ENCODE measurements at regions not wholly inside any gene's neighbourhood (a gene's known extent, or its start where the extent isn't known, plus 50 kb on each side); places are given as distances from the start of the nearest gene placed in this dataset.
"Not testable (repeated sequence)": the region's sequence is repeated elsewhere in the genome, so short reads cannot be mapped to it uniquely, and the experiment has no call there.

- H3K4me1 ChIP-seq (replicated peaks) = peaks cover 11% of the 10 kb centered on the region
- H3K4me3 ChIP-seq; H3K9me3 ChIP-seq (replicated peaks); H3K27me3 ChIP-seq (replicated peaks); H3K36me3 ChIP-seq: not testable (repeated sequence)
- peak overlapping the region; percentile 63 for H3K27ac ChIP-seq
- peak; percentile 82 to 95 for DNase-seq (ENCODE audit: low read depth in 1 of 2, low spot score in 2 of 2)
These were observed 158.3 kb downstream of the GOLGA6L22 start for GRCh38 chr15:22616976-22617375.

- not testable (repeated sequence) for H3K4me1 ChIP-seq (replicated peaks); H3K9me3 ChIP-seq (replicated peaks); H3K4me3 ChIP-seq; DNase-seq (ENCODE audit: low read depth in 1 of 2, low spot score in 2 of 2); H3K27ac ChIP-seq; H3K27me3 ChIP-seq (replicated peaks); H3K36me3 ChIP-seq
These were observed 154.7 kb upstream of the NIPA1 start for GRCh38 chr15:22631789-22632188.

- not testable (repeated sequence) for H3K4me3 ChIP-seq; H3K4me1 ChIP-seq (replicated peaks)
These were observed 146.5 kb upstream of the NIPA1 start for GRCh38 chr15:22639983-22640382.

GRCh38 chr15:22649458-22649857, 137.0 kb upstream of the NIPA1 start:
- H3K36me3 ChIP-seq; H3K4me3 ChIP-seq; H3K27ac ChIP-seq; DNase-seq (ENCODE audit: low read depth in 1 of 2, low spot score in 2 of 2); H3K27me3 ChIP-seq (replicated peaks); H3K4me1 ChIP-seq (replicated peaks); H3K9me3 ChIP-seq (replicated peaks): not testable (repeated sequence)

More at GRCh38 chr15:22639983-22640382, 146.5 kb upstream of the NIPA1 start:
- not testable (repeated sequence) for H3K9me3 ChIP-seq (replicated peaks); H3K36me3 ChIP-seq; H3K27me3 ChIP-seq (replicated peaks); DNase-seq (ENCODE audit: low read depth in 1 of 2, low spot score in 2 of 2); H3K27ac ChIP-seq

- not testable (repeated sequence) for DNase-seq (ENCODE audit: low read depth in 1 of 2, low spot score in 2 of 2); H3K4me1 ChIP-seq (replicated peaks); H3K4me3 ChIP-seq; H3K27ac ChIP-seq; H3K36me3 ChIP-seq; H3K9me3 ChIP-seq (replicated peaks); H3K27me3 ChIP-seq (replicated peaks)
These were observed 135.3 kb upstream of the NIPA1 start for GRCh38 chr15:22651179-22651578.

- peak overlapping the region; percentile 51 for H3K4me3 ChIP-seq
- peak overlapping the region; percentile 91 for H3K27ac ChIP-seq
- DNase-seq (ENCODE audit: low read depth in 1 of 2, low spot score in 2 of 2) = peak; percentile 54
- H3K36me3 ChIP-seq; H3K9me3 ChIP-seq (replicated peaks); H3K4me1 ChIP-seq (replicated peaks); H3K27me3 ChIP-seq (replicated peaks): not testable (repeated sequence)
These were observed 122.0 kb upstream of the NIPA1 start for GRCh38 chr15:22664294-22665058.

- H3K27me3 ChIP-seq (replicated peaks); H3K9me3 ChIP-seq (replicated peaks); H3K4me1 ChIP-seq (replicated peaks); H3K36me3 ChIP-seq: not testable (repeated sequence)
- Histone ChIP-seq H3K4me3 (peak overlapping the region; percentile 51), H3K27ac (peak overlapping the region; percentile 91)
- peak; percentile 62 to 80 for DNase-seq (ENCODE audit: low read depth in 1 of 2, low spot score in 2 of 2)
These were observed 121.3 kb upstream of the NIPA1 start for GRCh38 chr15:22665059-22665702.

GRCh38 chr15:22665711-22666110, 120.7 kb upstream of the NIPA1 start:
- H3K27ac ChIP-seq = peak overlapping the region; percentile 91
- H3K4me1 ChIP-seq (replicated peaks); H3K36me3 ChIP-seq; DNase-seq (ENCODE audit: low read depth in 1 of 2, low spot score in 2 of 2); H3K9me3 ChIP-seq (replicated peaks); H3K27me3 ChIP-seq (replicated peaks): not testable (repeated sequence)
- peak overlapping the region; percentile 51 for H3K4me3 ChIP-seq

- H3K27me3 ChIP-seq (replicated peaks); H3K9me3 ChIP-seq (replicated peaks); H3K36me3 ChIP-seq; H3K4me3 ChIP-seq; H3K27ac ChIP-seq; H3K4me1 ChIP-seq (replicated peaks): not testable (repeated sequence)
- peak in 1 of 2 experiments; percentile 34 for DNase-seq (ENCODE audit: low read depth in 1 of 2, low spot score in 2 of 2)
These were observed 101.7 kb upstream of the NIPA1 start for GRCh38 chr15:22684786-22685185.

GRCh38 chr15:22699881-22700280, 86.6 kb upstream of the NIPA1 start:
- not testable (repeated sequence) for H3K9me3 ChIP-seq (replicated peaks); H3K4me1 ChIP-seq (replicated peaks); DNase-seq (ENCODE audit: low read depth in 1 of 2, low spot score in 2 of 2); H3K27ac ChIP-seq; H3K36me3 ChIP-seq; H3K27me3 ChIP-seq (replicated peaks); H3K4me3 ChIP-seq

- not testable (repeated sequence) for H3K27ac ChIP-seq; H3K4me1 ChIP-seq (replicated peaks); H3K27me3 ChIP-seq (replicated peaks); H3K4me3 ChIP-seq; DNase-seq (ENCODE audit: low read depth in 1 of 2, low spot score in 2 of 2); H3K9me3 ChIP-seq (replicated peaks); H3K36me3 ChIP-seq
These were observed 75.6 kb upstream of the NIPA1 start for GRCh38 chr15:22710831-22711341.

GRCh38 chr15:22713933-22714332, 72.5 kb upstream of the NIPA1 start:
- DNase-seq (ENCODE audit: low read depth in 1 of 2, low spot score in 2 of 2) = peak in 1 of 2 experiments; percentile 20
- H3K4me1 ChIP-seq (replicated peaks); H3K27me3 ChIP-seq (replicated peaks); H3K36me3 ChIP-seq; H3K9me3 ChIP-seq (replicated peaks): not testable (repeated sequence)
- peak overlapping the region; percentile 76 for H3K27ac ChIP-seq
- H3K4me3 ChIP-seq = peak overlapping the region; percentile 41

- H3K4me1 ChIP-seq (replicated peaks); H3K27me3 ChIP-seq (replicated peaks); H3K9me3 ChIP-seq (replicated peaks); H3K36me3 ChIP-seq: not testable (repeated sequence)
- DNase-seq (ENCODE audit: low read depth in 1 of 2, low spot score in 2 of 2) = peak in 1 of 2 experiments; percentile 46
- Histone ChIP-seq H3K27ac (peak overlapping the region; percentile 76), H3K4me3 (peak overlapping the region; percentile 41)
These were observed 71.9 kb upstream of the NIPA1 start for GRCh38 chr15:22714358-22715132.

All from SJSA1 (cell line).